DMS79 treated with DMSO at 0.1 percent for 48 hours (cell line): ENCODE measurements at regions not wholly inside any gene's neighbourhood (a gene's known extent, or its start where the extent isn't known, plus 50 kb on each side); places are given as distances from the start of the nearest gene placed in this dataset.
"Not testable (repeated sequence)": the region's sequence is repeated elsewhere in the genome, so short reads cannot be mapped to it uniquely, and the experiment has no call there.

Experiments
- DNase-seq: peaks from one replicate; lab custom pipeline; 2025; lab: John Stamatoyannopoulos, UW

DNA sequence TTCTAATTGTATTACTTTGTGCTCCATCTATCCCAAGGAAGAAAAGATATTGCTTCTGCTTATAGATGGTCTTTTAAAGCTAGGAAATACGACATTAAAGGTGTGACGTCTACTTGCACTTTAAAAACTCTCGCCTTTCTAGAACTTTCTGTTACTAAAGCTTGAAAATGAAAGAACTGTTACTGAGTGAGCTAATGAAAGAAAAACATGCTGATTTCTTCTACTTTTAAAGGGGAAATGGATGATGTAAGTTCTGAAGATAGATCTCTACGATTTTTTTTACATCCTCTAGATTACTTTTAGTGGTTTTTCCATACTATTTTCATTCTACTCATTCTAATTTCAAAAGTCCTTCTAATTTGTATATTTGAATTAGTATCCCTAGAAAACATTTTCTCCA lies 387.5 kb downstream of the USP25 start:
- DNase-seq: peak; percentile 41

GRCh38 chr21:16117851-16118590 lies 388.2 kb downstream of the USP25 start:
- DNase-seq: peak; percentile 59

GRCh38 chr21:16124378-16125138 lies 394.8 kb downstream of the USP25 start:
- no peak for DNase-seq

DNA sequence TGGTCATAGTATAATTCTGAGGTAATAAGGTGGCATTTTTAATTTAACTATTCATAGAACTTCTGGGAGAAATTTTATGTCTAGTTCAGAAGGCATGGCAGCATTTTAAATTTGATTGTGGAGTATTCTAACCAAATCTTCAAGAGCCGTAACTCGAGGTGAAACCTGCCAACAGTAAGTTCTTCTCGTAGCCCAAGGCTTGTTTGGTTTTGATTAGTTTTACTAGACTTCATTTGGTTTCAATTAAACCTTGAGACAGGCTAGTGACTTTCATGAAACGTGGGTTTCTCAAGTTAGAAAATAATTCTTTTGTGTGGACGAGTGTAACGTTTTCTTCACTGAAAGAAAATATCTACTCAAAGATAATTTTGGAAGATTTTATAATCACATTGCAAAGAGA lies 395.5 kb downstream of the USP25 start:
- DNase-seq: no peak

GRCh38 chr21:16132453-16132852 lies 402.7 kb downstream of the USP25 start:
- DNase-seq: not testable (repeated sequence)

GRCh38 chr21:16133248-16133647 lies 403.5 kb downstream of the USP25 start:
- no peak for DNase-seq

DNA sequence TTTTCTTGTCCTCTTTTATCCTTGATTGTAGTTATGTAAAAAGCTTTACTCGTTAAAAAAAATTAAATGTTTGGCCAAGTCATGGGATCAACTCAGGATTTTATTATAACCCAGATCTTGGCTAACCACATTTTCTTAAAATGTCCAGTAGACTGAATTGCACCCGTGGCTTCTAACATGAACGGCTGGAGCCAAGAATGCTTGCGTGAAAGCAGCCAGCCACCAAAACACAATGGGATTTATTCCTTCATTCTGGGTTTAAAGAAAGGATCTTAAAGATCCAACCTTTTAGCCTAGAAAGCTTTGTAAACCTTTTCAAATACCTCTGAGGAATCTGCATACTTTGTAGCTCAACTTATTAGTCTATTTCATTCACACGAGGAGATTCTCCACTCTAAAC lies 404.4 kb downstream of the USP25 start:
- DNase-seq: no peak

DNA sequence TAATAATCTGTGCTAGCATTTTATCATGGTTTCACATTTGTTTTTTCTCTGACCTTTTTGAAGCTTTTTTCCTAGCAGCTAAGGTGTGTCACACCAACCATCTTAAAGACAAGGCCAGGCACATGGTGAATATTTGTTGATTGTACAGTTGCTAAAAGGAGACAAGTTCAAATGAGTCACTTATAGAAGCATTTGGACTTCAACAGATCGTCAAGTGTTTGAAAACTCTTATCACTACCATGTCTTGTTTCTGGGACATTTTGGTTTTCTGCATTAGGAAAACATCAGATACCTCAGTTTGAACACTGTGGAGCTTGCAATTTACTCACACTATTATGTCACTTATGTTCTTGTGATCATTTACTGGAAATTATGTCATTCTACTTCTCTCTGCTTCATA lies 407.3 kb downstream of the USP25 start:
- DNase-seq: no peak

- DNase-seq: no peak
Observed at GRCh38 chr21:16145052-16145451, 415.3 kb downstream of the USP25 start.

DNA sequence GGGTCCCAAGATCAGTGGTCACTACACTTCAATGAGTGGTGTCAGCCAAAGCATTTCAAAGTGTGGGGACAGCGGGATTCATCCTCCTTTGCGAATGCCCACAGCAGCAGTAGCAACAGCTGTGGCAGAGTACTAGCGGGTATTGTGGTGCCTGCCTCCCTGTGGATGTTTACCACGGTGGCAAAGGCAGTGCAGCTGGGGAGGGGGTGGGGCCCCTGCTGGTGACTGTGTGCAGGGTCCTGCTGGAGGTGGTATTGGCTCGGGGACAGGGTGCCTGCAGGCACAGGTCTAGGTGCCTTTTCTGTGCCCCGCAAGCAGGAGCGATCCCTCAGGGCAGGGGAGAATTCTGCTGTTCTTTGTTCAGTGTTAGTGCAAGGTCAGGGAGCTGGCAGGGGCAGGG lies 415.7 kb downstream of the USP25 start:
- no peak for DNase-seq

- DNase-seq: no peak
Observed at GRCh38 chr21:16154321-16154720, 424.5 kb downstream of the USP25 start.

DNA sequence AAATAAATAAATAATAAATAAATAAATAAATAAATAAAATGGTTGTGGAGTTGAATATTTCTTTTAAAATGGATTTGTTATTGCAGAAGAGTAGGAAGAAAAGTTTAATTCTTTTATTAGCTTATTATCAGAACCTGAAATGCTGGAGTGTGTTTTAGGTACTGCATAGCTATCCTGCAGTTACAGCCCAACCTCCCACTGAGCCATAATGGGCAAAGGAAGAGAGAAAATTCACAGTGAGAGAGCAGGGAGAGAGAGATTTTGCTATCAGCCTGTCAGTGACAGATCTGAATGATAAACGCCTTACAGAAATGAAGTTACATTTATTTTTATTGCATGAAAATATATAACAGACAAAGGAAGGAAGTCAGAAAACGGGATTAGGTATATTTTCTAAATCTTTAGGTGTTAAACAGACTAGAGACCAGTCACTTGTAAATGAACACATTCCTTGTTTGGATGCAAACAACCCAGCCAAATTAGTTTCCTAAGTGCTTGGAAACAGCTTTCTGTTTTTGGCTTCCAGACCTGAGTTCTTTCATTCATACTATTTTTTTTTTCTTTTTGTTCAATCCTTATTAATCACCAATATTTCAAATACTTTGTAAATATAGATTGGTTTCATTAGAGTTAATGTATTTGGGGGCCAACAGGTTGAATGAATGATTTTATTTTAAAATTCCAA lies 425.3 kb downstream of the USP25 start:
- no peak for DNase-seq

DNA sequence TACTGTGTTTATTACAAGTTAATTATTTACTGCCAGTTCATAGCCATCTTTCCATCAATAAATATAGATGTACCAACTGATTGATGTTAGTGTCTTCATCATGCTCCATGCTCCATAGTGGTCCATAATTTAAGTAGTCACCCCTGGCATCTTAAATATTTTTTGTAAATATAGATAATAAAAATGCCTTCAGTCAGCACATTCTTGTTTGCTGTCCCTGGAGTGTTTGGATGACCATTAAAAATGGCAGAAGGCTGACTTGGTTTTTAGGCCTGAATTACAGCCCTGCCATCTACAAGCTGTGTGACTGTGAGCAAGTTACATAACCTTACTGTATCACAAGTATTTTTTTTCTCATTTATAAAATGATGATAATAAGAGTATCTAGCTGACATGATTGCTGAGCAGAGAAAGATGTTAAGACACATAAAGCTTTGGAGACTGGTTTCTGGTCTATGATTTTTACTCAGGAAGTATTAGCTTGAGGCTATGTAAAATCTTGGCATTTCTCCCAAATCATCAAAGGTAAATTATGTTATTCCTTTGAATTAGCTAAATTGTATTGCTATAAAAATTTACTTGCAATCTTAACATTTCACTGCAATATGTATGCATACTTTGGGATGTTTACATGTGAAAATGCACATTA lies 427.2 kb downstream of the USP25 start:
- DNase-seq: no peak

GRCh38 chr21:16159213-16159970 lies 429.6 kb downstream of the USP25 start:
- no peak for DNase-seq

DNA sequence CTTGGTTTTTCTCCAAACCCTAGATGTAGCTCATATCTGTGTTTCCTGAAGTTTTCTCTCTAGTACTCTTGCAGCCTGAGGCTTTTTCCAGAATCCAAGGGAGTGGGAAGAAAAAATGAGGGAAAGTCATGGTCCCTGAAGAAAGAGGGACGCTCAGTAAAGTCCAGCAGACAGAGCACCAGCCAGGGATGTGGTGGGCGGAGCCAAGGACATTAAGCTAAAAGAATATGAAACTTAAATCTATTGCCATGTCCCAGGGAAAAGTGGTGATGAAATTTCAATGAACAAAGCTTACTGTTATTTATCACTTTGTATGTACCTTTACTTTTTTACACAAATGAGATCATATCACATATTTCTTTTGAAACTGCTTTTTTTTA lies 430.2 kb downstream of the USP25 start:
- no peak for DNase-seq

DNA sequence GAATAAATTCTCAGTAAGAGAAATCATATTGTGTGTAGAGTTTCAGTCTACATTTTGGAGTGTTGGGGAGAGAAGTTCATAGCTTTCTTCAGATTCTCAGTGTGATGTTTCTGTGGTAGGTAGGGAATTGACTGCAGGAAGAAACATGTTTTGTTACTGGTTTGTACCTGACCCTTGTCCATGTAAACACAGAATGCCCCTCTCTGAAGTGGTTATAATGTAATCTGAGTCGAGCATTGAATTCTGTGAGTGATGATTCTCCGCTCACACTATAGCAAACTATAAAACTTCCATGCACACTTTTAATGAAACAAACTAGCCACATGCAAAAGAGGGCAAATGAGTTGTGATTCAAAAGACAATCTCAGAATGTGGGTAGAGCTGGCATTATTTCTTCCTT lies 433.2 kb downstream of the USP25 start:
- DNase-seq: no peak

- no peak for DNase-seq
Observed at GRCh38 chr21:16169102-16169511, 439.3 kb downstream of the USP25 start.

DNA sequence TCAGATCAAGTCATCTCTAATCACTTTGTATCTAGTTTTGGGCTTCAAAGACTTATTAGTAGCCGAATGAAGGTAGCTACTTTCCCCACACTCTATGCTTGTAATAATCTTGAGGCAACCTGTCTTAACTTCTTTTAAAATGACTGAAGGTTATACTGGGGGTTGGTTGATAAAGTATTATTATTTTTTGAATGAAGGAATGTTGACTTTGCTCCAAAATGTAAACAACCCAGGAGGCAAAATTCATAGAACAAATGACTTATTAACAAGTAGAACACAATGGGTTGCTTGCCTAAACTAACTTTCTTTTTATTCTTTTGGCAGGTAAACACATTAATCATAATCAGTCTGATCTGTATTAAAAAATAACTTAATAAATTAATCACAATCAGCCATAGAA lies 440.0 kb downstream of the USP25 start:
- DNase-seq: no peak

DNA sequence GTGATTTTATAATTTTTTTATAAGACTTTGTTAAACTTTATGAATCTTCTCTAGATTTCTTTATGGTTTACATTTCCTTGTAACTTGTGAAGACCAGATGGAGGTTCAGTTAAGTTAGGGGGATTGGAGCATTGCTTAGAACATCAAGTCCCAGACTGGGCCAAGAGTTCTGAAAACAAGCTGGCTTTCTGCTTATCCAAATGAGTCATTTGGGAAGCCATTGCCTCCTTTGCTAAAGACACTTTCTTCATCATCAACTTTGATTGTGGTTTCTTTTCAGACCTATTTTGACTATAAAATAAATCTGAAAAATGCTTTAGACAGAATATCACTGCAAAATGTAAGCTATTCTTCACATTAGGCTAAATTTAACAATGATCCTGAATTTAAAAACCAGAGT lies 446.8 kb downstream of the USP25 start:
- no peak for DNase-seq

GRCh38 chr21:16177532-16177931 lies 447.8 kb downstream of the USP25 start:
- no peak for DNase-seq

GRCh38 chr21:16179773-16180172 lies 450.0 kb downstream of the USP25 start:
- DNase-seq: no peak

DNA sequence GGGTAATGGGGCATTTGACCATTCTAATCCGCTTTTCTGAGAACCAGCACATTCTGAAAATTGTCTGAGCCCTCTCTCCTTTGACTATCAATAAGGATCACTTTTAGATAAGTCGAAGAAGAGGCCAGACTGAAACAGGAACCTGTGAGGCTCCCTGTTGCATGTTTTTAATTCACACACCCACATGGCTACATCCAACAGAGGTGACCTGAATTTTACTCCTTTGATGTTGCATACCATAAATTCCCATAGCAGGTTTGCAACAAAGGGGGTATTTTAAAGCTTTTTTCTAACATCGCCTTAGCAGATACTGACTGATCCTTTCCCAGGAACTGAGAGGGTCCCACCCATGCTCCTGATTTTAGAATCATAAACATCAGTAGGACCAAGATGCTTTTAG lies 450.8 kb downstream of the USP25 start:
- DNase-seq: no peak
